PC-9 (cell line): ENCODE measurements at regions not wholly inside any gene's neighbourhood (a gene's known extent, or its start where the extent isn't known, plus 50 kb on each side); places are given as distances from the start of the nearest gene placed in this dataset.

Experiments
- EZH2 ChIP-seq: fragments of 200-600 bp; sonication (generic); IDR thresholded peaks from 2 replicates; pipeline ENCODE4 v1.8.0; 2017; ENCODE audit warnings: antibody characterized with exemption, low read depth
- TF ChIP-seq, protein P1 (sequence below): fragments of 200-600 bp; sonication (generic); conservative IDR thresholded peaks from 2 replicates; pipeline ENCODE4 v1.6.1; 2017; ENCODE audit warnings: mixed run types, antibody characterized with exemption, mild to moderate bottlenecking, moderate library complexity

DNA sequence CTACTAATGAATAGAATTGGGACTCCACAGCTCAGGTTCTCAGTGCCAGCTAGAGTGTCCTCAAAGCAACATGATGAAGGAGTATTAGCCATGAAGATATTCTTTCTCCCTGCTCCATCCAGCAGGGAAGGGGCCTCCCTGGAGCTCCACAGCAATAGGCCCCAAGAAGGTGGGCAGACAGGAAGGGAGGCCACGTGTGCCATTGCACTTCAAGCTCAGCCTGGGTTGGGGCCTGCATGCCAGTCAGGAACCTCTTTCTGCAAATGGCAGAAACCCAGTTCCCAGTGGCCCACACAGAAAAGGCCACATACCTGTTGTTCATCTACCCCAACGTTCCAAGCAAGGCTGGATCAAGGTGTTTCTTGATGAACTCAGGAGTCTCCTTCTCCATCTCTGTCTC, 357.5 kb upstream of the SFSWAP start:
- TF ChIP-seq, protein P1, sequence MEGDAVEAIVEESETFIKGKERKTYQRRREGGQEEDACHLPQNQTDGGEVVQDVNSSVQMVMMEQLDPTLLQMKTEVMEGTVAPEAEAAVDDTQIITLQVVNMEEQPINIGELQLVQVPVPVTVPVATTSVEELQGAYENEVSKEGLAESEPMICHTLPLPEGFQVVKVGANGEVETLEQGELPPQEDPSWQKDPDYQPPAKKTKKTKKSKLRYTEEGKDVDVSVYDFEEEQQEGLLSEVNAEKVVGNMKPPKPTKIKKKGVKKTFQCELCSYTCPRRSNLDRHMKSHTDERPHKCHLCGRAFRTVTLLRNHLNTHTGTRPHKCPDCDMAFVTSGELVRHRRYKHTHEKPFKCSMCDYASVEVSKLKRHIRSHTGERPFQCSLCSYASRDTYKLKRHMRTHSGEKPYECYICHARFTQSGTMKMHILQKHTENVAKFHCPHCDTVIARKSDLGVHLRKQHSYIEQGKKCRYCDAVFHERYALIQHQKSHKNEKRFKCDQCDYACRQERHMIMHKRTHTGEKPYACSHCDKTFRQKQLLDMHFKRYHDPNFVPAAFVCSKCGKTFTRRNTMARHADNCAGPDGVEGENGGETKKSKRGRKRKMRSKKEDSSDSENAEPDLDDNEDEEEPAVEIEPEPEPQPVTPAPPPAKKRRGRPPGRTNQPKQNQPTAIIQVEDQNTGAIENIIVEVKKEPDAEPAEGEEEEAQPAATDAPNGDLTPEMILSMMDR: no peak
- no peak for TF ChIP-seq EZH2
